GM12878 (cell line): ENCODE measurements at regions not wholly inside any gene's neighbourhood (a gene's known extent, or its start where the extent isn't known, plus 50 kb on each side); places are given as distances from the start of the nearest gene placed in this dataset.

Experiments used
- ATF3 ChIP-seq: IDR thresholded peaks from 2 replicates; pipeline ENCODE4 v1.6.1; 2011; ENCODE audit warnings: low read depth, mild to moderate bottlenecking, low read length, moderate library complexity, borderline replicate concordance; ENCODE audit errors: extremely low read depth
- EZH2 ChIP-seq: IDR thresholded peaks from 2 replicates; pipeline ENCODE4 v1.6.1; 2012; ENCODE audit warnings: low read depth, mild to moderate bottlenecking, control low read depth, inconsistent platforms, low read length, borderline replicate concordance; ENCODE audit not compliant: control insufficient read depth
- GABPA ChIP-seq: IDR thresholded peaks from 2 replicates; pipeline ENCODE4 v1.6.1; 2014; ENCODE audit warnings: antibody characterized with exemption, low read depth, mild to moderate bottlenecking, inconsistent platforms
- GATAD2B ChIP-seq: fragments of 450-650 bp; conservative IDR thresholded peaks from 2 replicates; pipeline ENCODE4 v1.6.1; 2017; ENCODE audit warnings: low read depth, mild to moderate bottlenecking, moderate library complexity
- NKRF ChIP-seq: fragments of 450-650 bp; conservative IDR thresholded peaks from 2 replicates; pipeline ENCODE4 v1.6.1; 2017; ENCODE audit warnings: mild to moderate bottlenecking, moderate library complexity
- POLR2A ChIP-seq: IDR thresholded peaks from 2 replicates; pipeline ENCODE4 v1.6.1; 2011; ENCODE audit warnings: low read depth, mild to moderate bottlenecking, low read length
- RAD21 ChIP-seq: IDR thresholded peaks from 2 replicates; pipeline ENCODE4 v1.6.1; 2011; ENCODE audit warnings: mild to moderate bottlenecking, low read depth, low read length, moderate library complexity; ENCODE audit not compliant: insufficient read depth
- SUPT20H ChIP-seq: IDR thresholded peaks from 2 replicates; pipeline ENCODE4 v1.6.1; 2011; ENCODE audit warnings: low read depth, mild to moderate bottlenecking, low read length, moderate library complexity, borderline replicate concordance; ENCODE audit not compliant: control insufficient read depth

GRCh38 chr4:20444599-20445337 is 193.1 kb downstream of the SLIT2 start:
- TF ChIP-seq GATAD2B (no peak), GABPA (no peak), ATF3 (no peak), SUPT20H (no peak), RAD21 (no peak), EZH2 (no peak), NKRF (no peak), POLR2A (no peak)
